ENCODE measurements at regions not wholly inside any gene's neighbourhood (a gene's known extent, or its start where the extent isn't known, plus 50 kb on each side); places are given as distances from the start of the nearest gene placed in this dataset.
"Not testable (repeated sequence)": the region's sequence is repeated elsewhere in the genome, so short reads cannot be mapped to it uniquely, and the experiment has no call there.

DNA sequence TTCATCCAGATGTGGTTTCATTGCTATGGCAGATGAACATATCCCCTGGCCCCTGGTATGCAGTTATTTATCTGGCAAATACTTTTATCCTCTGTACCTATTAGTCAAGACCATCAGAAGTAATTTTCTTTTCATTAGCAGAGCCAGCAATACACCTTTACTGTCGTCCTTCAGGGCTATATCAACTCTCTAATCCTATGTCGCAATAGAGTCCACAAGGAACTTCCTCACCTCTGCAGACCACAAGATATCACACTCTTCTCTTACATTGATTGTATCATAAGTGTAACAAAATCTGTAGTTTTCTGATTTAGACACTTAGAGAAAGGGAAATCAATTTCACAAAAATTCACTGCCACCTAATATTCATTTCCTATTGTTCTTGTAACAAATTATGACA is 252.9 kb upstream of the DCC start:
- no peak for DNase-seq

DNA sequence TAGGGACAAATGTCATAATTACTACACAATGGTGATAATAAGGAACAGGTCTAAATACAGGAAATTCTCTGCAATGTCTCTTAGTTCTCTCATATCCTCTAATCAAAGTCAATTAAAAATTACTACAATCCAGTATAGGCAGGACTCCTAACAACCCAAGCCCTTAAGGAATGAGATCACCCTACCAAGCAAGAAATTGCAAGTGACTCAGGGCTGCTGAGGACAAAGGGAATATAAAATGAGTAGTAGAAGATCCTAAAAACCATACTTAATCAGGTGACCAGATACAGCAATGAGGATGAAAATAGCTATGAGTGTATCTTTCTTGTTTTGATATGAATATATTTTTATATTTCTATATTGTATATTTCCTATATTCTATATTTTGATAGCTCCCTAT is 250.0 kb upstream of the DCC start:
- DNase-seq, result no peak

DNA sequence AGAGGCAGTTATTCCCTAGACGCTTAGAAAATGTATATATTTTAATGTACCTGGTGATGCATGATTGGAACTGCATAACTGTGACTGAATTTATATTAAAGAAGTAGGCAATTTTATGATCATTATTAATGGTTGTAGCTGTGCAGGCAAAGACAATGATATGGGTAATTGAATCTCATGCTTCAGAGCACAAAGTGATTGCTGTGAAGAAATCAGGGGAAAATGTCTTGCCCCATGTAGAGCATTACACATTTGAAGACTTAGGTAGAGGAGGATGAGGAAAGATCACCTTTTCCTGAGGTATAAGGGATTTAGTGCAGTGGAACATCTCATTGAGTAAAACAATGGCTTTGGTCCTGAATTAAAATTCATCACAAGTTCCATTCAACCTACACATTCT is 246.8 kb upstream of the DCC start:
- DNase-seq, result no peak

DNA sequence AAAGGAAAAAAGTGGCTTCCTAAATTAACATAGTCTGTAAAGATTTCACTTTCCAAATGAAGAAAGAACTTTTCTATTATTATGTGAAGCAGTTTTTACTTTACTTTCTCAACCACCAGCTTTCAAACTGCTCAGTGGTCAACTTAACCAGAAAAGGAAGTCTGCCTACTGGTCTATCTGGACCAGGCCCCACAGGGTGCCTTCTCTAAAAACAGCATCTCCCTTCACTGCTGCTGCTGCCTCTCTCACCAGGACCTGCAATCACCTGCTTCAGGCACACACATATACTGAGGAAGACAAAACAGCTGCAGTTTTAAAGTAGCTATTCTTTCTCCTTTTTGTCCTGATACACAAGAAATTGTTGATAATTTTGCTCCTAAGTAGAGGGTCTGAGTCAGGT is 221.3 kb upstream of the DCC start:
- DNase-seq, result no peak

DNA sequence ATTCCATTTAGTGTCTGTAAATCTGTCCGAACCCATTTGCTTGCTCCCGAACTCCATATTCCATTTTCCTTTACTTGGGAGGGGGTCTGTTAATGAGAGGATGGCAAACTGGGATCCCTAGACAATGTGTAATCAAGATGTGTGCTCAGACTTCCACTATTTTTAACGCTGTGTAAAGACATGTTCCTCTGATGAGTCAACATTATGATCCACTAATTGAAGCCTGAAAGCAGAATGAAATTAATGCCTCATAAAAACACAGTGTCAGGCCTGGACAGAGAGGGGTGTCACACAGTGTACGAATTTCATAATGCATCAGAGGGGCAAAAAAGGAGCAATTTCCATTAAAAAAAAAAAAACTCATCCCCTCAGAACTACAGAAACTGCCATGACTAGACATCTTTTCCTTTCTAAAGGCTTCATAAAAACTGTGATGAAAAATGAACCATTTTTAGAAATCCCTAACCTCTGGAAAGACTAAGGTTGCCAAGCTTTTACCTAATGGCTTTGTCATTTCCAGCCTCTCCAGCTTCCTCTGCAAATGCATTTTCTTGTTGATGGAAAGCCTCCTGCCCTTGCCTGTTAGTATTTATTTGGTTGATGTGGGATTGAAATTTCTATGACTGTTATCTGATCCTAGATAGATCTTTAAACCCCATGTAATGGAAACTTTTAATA is 209.2 kb upstream of the DCC start:
- peak in 1 of 2 experiments; percentile 2 for DNase-seq

DNA sequence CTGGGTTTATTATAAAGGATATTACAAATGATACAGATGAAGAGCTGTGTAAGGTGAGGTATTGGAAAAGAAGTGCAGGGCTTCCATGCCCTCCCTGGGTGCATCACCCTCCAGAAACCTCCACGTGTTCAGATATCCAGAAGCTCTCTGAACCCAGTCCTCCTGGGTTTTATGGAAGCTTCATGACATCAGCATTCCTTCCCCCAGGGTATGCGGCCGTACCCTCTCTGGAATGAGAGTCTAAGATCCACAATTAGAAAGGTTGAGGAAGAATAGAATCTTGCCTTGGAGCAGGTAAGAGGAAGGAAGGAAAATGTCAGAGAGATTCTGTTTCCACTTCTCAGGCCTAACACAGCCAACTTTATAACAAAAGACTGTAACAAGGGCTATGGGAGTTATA is 208.2 kb upstream of the DCC start:
- no peak for DNase-seq

DNA sequence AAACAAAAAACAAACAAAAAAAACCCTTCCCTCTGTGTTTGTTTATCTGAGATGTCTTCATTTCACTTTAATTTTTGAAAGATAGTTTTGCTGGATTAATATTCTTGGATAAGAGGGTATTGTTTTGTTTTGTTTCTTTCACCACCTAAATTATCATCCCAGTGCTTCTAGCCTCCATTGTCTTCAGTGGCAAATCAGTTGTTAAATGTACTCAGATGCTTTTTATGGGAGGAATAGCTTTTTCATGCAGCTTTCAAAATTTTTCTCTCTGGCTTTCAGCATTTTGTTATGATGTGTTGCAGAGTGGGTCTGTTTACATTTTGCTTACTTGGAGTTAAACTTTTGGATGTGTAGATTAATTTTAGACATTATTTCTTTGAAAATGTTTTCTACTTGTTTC is 203.5 kb upstream of the DCC start:
- DNase-seq, result no peak

DNA sequence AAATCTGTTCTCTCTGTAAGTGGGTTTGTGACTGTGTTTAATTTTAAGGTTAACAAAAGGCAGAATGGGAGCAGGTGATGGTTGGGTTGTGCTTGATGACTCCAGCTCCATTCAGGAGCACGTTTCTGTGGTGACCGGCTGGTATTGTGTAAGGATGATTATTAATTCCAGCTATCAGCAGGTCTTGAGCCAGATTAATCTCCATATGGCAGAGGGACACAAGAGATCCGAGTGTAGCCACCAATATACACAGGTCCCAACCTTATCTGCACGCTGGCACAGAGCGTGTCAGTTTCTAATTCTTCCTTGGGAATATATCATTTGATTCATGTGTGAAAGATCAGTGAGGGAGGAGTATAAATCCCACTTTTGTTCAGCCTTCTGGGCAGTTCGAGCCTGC is 199.0 kb upstream of the DCC start:
- DNase-seq, result no peak

DNA sequence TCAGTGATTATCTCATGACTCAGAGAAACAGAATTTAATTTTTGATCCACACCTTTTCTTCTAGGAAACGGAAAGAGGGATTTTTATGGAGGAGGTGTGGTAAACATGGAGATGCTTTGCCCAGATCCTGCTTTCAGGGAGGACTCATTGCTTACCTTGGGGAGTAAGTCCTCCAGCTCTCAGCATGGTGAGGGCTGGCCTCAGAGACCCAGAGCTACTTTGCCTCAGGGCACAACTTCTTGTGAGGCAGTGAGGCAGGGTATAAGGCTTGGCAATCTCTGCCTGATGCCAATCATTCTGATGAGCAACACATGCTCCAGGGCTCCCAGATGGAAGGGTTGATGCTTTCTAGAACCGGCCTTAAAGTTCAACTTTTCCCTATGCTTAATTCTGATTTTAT is 189.9 kb upstream of the DCC start:
- DNase-seq, result no peak

DNA sequence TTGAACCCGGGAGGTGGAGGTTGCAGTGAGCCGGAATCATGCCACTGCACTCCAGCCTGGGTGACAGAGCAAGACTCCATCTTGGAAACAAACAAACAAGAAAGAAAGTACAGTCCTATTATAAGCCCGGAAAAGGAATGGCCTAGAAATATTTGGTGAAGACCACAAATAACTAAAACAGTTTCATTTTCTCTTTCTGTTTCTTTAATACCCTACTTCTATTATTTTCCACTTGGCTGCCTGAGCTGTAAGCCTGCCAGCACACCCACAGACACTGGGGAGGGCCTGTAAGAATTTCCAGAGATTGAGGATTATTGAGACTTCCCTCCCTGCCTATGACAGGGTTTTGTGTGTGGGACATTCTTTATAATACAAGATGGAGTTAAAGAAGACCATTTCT is 188.0 kb upstream of the DCC start:
- DNase-seq, result no peak

DNA sequence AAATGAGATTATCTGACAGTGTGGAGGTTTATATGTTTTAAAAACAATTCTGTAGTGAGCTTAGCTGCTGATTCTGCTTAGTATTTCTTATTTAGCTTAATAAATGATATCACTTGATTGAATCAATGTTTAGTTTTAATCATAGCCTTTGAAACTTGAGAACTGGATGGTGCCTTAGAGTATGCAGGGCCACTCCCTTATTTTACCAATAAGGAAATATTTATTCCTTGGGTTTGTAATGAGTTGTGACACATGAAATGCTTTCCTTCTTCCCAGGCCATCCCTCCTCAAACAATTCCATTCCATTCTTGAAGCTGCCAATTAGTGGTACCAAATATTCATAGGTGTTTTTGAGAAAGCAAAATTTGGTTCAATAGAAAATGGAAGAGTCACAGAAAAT is 183.8 kb upstream of the DCC start:
- DNase-seq, result no peak

DNA sequence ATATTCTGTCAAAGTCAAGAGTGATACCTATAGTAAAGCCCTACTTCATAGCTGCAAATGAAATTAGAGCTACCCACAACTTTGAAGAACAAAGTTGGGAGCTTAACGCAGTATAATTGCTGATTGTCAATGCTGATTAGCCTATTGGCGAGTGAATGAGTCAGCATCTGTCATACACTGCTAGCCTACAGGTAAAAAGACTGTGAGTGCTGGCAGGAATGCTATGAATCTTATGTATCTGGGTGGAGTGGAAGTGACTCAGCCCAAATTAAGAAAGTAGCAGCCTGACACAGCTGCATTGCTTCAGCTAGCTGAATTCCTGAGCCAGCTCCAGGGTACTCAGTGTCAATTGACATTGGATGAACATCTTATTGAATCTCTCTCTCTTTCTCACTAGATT is 179.4 kb upstream of the DCC start:
- no peak for DNase-seq

DNA sequence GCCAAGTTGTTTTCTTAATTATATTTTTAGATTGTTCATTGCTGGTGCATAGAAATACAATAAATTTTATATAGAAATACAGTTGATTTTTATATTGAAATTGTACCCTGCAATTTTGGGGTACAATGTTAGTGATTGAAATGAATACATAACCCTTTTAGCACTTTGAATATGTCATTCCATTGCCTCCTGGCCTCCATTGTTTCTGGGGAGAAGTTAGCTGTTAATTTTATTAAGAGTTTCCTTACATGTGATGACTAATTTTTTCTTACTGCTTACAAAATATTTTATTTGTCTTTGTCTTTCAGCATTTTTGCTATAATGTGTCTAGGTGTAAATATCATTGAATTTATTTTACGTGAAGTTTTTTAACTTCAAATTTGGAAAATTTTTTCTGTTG is 176.5 kb upstream of the DCC start:
- DNase-seq, result no peak

DNA sequence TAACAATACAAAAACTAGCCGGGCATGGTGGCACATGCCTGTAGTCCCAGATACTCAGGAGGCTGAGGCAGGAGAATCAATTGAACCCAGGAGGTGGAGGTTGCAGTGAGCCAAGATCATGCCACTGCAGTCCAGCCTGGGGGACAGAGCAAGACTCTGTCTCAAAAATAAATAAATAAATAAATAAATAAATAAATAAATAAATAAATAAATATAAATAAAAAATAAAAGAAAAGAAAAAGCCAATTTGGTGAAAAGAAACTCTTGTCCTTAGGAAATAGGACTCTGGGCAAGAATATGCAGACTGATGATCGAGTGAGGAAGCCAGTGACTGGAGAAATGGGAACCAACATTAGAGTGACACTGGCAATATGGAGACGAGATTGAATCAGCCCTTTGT is 171.9 kb upstream of the DCC start:
- not testable (repeated sequence) for DNase-seq

DNA sequence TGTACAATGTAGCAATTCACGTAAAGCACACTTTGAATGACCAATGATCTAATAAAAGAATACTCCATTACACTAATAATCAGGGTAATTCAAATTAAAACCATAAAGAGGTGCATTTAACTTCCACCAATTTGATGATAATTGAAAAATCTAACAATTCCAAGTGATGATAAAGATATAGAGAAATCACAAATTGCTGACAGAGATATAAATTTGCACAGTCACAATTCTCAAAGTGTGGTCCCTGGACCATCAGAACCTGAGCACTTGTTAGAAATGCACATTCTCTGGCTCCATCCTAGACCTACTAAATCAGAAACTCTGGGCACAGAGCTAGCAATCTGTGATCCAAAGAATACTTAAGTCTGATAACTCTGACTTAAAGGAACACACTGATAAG is 165.8 kb upstream of the DCC start:
- DNase-seq, result no peak

DNA sequence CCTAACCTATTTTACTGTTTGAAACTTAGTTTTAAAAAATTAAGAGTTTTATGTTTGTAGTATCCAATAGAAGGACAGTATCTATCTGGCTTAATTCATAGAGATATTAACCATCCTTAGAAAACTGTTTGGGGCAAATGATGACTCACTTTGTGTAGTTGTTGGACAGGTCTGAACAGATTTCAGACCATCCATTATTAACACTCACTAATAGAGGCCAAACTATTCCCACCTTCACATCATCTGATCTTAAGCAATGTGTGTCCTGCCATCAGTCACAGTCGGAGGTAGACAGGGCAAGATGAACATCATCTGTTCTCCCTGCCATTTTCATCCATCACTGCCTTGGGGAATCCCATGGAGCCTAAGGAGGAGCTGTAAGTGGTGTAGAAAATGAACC is 164.6 kb upstream of the DCC start:
- no peak for DNase-seq

DNA sequence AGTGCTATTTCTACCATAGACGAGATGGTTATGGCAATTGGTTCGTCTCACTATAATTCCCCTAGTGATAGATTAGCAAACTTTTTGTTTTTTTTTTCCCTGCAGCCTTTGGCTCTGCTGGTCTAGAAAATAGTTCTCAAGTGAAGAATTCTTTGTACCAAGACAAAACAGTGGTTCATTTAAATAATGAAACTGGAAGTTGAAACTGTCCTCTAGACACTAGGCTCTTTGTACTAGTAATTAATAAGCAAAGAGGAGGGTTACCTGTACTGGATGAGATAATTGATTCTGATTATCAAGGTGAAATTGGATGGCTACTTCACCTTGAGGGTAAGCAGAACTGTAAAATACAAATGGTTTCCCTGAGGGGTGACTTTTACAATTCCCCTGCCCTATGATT is 156.9 kb upstream of the DCC start:
- DNase-seq, result no peak

DNA sequence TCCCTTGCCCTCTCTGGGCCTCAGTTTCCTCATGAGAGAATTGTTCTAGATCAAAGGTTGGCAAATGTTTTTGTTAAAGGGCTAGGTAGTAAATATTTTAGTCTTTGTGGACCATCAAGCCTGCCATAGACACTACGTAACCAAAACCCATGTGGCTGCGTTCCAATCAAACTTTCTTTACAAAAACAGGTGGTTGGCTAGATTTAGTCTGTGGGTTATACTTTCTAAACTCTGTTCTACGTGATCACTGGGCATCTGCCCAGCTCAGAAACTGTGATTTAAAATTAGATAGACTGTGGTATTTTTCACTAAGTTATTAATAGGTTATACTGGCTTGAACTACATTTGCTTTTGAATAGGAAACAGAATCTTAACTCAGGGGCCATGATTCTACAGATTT is 149.8 kb upstream of the DCC start:
- no peak for DNase-seq

DNA sequence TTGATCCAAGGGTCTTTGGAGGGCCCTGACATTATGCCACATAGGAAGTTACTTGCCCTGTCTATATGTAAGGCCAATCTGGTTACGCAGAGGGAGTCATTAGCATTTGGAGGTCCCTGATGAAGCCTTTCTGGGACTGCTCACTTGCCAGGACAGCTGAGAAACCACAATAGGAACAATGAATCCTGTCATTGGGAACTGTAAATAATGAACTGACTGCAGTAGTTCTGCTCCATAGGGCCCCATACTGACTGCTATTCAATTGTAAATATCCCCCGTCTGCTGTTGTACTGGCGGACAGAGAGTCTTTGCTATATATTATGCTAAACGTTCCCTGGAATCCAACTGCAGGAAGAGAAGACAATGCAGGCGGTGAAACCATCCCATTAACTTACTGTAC is 149.4 kb upstream of the DCC start:
- DNase-seq, result peak in 1 of 2 experiments; percentile 36

DNA sequence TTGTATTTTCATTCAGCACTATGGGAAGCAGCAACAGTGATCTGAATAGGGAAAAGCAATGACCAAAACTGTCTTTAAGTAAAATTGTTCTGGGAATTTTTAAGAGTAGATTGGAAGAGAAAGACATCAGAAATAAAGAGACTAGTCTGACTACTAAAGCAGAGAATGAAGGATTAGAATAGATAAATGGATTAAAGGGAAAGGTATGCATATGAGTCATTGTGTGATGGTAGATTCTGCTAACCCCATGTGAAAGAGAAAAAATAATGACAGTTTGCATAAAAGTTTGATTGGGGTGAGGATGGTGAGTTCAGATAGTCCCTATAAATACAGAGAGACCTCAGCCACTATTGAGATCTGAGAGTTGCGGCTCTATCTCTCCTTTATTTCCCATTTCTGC is 139.6 kb upstream of the DCC start:
- DNase-seq, result no peak

DNA sequence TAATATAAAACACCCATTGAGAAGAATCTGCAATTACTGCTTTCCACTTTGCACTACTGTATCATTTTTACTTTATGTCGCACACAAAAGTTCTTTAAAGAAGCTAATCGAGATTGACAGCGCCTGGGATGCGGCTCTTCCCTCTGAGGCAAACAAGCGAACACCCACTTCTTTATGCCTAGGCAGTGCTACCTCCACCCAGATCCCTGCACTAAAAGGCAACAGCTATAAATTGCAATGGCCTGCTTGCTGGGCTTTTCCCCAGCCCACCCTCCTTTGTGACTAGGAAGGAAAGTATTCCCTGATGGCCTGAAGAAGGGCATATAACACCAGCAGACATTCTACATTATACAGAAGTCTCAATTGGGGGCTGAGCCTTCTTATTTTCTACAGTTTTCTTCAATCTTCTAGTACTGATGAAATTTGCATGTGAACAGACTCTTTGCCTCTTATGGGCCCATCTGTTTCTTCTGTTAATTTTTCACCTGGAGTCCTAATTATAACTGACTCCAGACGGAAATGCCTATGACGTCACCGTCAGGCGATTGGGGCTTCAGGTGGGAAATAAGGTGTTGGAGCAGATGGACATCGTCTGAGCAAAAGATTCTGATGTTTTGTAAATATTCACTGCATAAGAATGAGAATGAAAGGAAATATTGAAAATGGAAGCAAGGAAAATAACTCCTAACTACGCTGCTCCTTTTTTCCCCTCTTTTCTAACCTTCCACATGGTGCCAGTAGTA is 138.9 kb upstream of the DCC start:
- no peak for DNase-seq

DNA sequence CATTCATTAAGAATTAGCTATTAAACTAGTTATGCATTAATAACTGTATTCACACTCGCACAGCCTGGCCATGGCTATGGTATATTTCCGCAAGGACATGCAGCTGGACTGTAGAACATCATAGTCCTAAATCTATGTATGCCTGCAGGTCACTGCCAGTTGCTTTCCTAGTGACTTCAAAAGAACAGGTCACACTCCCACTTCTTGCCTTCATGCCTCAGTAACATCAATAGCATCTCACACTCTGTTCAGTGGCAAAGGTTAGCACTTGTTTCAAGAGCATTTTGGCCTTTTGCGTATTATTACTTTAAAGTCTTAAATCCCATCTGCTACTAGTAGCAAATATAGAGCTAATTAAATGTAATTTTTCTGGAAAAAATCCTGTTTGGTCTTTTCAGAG is 131.4 kb upstream of the DCC start:
- no peak for DNase-seq

DNA sequence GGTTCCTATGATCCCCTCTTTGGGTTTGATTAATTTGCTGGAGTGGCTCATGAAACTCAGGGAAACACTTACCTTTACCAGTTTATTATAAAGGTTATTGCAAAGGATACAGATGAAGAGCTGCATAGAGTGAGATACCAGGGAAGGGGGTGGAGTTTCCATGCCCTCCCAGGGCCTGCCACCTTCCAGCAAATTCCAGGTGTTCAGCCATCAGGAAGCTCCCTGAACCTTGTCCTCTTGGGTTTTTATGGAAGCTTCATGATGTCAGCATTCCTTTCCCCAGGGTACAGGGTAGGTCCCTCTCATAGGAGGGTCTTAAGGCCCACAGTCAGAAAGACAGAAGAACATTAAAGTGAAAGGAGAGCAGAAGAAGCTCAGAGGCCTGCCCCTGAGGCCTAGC is 123.9 kb upstream of the DCC start:
- DNase-seq, result no peak

DNA sequence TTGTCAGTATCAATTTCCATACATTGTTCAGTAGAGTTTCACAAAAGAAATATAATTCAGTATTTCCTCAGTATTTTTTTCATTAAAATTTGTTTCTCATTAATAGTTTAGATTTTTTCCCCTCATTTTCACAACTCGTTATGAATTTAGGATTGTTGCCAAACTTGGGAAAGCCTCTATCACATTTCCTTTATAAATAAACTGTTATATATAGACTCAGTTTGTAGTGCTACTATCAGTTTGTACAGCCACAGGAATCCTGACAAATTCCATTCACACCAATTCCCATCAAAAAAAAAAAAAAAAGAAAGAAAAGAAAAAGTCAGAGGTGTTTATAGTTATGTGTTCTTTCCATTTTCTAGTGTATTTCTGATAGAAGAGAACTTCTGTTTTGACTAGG is 123.3 kb upstream of the DCC start:
- DNase-seq, result no peak

DNA sequence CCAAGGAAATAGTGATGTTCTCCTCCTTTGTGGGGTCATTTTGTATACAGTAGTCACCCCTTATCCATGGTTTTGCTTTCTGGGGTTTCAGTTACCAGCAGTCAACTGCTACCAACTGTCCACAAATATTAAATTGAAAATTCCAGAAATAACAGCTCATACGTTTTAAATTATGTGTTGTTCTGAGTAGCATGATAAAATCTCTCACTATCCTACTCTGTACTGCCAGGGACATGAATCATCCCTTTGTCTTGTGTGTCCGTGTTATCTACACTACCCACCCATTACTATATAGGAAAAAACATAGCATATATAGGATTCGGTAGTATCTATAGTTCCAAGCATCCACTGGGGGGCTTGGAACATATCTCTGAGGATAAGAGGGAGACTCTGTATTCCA is 120.9 kb upstream of the DCC start:
- no peak for DNase-seq
